ENCODE measurements at regions not wholly inside any gene's neighbourhood (a gene's known extent, or its start where the extent isn't known, plus 50 kb on each side); places are given as distances from the start of the nearest gene placed in this dataset.

DNA sequence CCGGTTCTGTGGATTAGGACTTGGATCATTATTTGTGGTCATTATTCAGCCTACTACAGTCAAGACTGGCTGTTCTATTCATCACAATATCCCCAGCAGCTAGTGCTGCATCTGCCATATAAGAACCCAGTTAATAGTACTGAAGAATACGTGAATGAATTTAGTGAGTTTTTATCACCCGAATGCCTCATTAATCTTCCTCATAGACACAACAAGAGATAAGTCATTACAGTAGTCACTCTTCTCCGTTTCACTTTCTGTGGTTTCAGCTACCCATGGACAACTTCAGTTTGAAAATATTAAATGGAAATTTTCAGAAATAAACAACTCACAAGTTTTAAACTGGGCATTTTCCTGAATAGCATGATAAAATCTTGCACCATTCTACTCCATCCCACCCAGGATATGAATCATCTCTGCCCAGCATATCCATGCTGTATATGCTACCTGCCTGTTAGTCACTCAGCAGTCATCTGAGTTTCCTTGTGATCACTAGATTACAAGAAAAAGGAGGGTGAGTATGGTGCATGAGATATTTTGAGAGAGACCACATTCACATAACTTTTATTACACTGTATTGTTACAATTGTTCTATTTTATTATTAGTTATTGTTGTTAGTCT is 363.7 kb upstream of the CHAC2 start:
- POLR2A ChIA-PET, result no interaction called here
- Histone ChIP-seq H3K9me3 (ENCODE audit: control insufficient read depth, insufficient read depth, low read depth, low read length) (no peaks in the 10 kb centered on the region), H3K4me3 (ENCODE audit: low read depth, low read length) (no peak overlapping the region), H3K4me1 (ENCODE audit: control insufficient read depth, insufficient read depth, low read length) (no peaks in the 10 kb centered on the region), H3K27ac (ENCODE audit: extremely low read depth, low read depth, low read length) (no peak overlapping the region), H3K36me3 (ENCODE audit: control insufficient read depth in 2 of 2, insufficient read depth in 1 of 2, low read length in 2 of 2) (no peaks in the 10 kb centered on the region)
- TF ChIP-seq, protein P1, sequence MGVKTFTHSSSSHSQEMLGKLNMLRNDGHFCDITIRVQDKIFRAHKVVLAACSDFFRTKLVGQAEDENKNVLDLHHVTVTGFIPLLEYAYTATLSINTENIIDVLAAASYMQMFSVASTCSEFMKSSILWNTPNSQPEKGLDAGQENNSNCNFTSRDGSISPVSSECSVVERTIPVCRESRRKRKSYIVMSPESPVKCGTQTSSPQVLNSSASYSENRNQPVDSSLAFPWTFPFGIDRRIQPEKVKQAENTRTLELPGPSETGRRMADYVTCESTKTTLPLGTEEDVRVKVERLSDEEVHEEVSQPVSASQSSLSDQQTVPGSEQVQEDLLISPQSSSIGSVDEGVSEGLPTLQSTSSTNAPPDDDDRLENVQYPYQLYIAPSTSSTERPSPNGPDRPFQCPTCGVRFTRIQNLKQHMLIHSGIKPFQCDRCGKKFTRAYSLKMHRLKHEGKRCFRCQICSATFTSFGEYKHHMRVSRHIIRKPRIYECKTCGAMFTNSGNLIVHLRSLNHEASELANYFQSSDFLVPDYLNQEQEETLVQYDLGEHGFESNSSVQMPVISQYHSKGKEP (tag by site-specific recombination; IDR thresholded peaks at IDR 0.05), result no peak
- TF ChIP-seq ZBTB1 (tag by site-specific recombination; IDR thresholded peaks at IDR 0.05), result no peak
- TF ChIP-seq ZNF837 (tag by site-specific recombination; IDR thresholded peaks at IDR 0.05), result no peak
- no peak for TF ChIP-seq ZNF37A (tag by site-specific recombination; IDR thresholded peaks at IDR 0.05)
- no peak for TF ChIP-seq KLF10 (tag by site-specific recombination; IDR thresholded peaks at IDR 0.05)
- no peak for TF ChIP-seq ZFHX2 (tag by site-specific recombination; conservative IDR thresholded peaks at IDR 0.05)
- TF ChIP-seq ZNF132 (tag by site-specific recombination; IDR thresholded peaks at IDR 0.05; ENCODE audit: borderline replicate concordance), result no peak
- no peak for TF ChIP-seq ZNF223 (tag by site-specific recombination; IDR thresholded peaks at IDR 0.05)
- TF ChIP-seq, protein P2, sequence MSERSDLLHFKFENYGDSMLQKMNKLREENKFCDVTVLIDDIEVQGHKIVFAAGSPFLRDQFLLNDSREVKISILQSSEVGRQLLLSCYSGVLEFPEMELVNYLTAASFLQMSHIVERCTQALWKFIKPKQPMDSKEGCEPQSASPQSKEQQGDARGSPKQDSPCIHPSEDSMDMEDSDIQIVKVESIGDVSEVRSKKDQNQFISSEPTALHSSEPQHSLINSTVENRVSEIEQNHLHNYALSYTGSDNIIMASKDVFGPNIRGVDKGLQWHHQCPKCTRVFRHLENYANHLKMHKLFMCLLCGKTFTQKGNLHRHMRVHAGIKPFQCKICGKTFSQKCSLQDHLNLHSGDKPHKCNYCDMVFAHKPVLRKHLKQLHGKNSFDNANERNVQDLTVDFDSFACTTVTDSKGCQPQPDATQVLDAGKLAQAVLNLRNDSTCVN (tag by site-specific recombination; optimal IDR thresholded peaks at IDR 0.05), result no peak
- no peak for TF ChIP-seq ZNF174 (tag by site-specific recombination; IDR thresholded peaks at IDR 0.05)
- TF ChIP-seq ZNF19 (tag by site-specific recombination; IDR thresholded peaks at IDR 0.05; ENCODE audit: low read depth), result no peak
- no peak for TF ChIP-seq ZIC2 (tag by site-specific recombination; IDR thresholded peaks at IDR 0.05)
- TF ChIP-seq ZNF677 (tag by site-specific recombination; IDR thresholded peaks at IDR 0.05), result no peak
- no peak for TF ChIP-seq ZNF585B (tag by site-specific recombination; IDR thresholded peaks at IDR 0.05)
- TF ChIP-seq, protein P3, sequence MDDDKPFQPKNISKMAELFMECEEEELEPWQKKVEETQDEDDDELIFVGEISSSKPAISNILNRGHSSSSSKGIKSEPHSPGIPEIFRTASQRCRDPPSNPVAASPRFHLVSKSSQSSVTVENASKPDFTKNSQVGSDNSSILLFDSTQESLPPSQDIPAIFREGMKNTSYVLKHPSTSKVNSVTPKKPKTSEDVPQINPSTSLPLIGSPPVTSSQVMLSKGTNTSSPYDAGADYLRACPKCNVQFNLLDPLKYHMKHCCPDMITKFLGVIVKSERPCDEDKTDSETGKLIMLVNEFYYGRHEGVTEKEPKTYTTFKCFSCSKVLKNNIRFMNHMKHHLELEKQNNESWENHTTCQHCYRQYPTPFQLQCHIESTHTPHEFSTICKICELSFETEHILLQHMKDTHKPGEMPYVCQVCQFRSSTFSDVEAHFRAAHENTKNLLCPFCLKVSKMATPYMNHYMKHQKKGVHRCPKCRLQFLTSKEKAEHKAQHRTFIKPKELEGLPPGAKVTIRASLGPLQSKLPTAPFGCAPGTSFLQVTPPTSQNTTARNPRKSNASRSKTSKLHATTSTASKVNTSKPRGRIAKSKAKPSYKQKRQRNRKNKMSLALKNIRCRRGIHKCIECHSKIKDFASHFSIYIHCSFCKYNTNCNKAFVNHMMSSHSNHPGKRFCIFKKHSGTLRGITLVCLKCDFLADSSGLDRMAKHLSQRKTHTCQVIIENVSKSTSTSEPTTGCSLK (tag by site-specific recombination; IDR thresholded peaks at IDR 0.05), result no peak
- CTCF ChIA-PET, result no interaction called here

DNA sequence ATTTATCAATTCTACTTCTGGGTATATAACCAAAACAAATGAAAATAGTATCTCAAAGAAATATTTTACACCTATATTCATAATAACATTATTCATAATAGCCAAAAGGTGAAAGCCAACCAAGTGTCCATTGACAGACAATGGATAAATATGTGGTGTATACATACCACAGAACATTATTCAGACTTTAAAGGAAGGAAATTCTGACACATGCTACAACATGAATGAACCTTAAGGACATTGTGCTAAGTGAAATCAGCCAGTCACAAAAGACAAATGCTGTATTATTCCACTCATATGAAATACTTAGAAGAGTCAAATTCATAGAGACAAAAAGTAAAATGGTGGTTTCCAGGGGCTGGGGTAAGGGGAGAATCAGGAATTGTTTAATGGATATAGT is 370.5 kb upstream of the CHAC2 start:
- no peak overlapping the region for H3K27ac ChIP-seq (ENCODE audit: extremely low read depth, low read depth, low read length)
- H3K4me3 ChIP-seq (ENCODE audit: low read depth, low read length), result no peak overlapping the region
- H3K4me1 ChIP-seq (ENCODE audit: control insufficient read depth, insufficient read depth, low read length), result no peaks in the 10 kb centered on the region
- ChIA-PET POLR2A (no interaction called here), CTCF (no interaction called here)
- no peaks in the 10 kb centered on the region for H3K9me3 ChIP-seq (ENCODE audit: control insufficient read depth, insufficient read depth, low read depth, low read length)
- no peak for TF ChIP-seq MYNN (tag by site-specific recombination; IDR thresholded peaks at IDR 0.05; ENCODE audit: borderline replicate concordance)
- no peak for TF ChIP-seq SP7 (tag by site-specific recombination; IDR thresholded peaks at IDR 0.05)
- TF ChIP-seq, protein P4, sequence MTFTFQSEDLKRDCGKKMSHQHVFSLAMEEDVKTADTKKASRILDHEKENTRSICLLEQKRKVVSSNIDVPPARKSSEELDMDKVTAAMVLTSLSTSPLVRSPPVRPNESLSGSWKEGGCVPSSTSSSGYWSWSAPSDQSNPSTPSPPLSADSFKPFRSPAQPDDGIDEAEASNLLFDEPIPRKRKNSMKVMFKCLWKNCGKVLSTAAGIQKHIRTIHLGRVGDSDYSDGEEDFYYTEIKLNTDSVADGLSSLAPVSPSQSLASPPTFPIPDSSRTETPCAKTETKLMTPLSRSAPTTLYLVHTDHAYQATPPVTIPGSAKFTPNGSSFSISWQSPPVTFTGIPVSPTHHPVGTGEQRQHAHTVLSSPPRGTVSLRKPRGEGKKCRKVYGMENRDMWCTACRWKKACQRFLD (tag by site-specific recombination; IDR thresholded peaks at IDR 0.05), result no peak
- TF ChIP-seq, protein P5, sequence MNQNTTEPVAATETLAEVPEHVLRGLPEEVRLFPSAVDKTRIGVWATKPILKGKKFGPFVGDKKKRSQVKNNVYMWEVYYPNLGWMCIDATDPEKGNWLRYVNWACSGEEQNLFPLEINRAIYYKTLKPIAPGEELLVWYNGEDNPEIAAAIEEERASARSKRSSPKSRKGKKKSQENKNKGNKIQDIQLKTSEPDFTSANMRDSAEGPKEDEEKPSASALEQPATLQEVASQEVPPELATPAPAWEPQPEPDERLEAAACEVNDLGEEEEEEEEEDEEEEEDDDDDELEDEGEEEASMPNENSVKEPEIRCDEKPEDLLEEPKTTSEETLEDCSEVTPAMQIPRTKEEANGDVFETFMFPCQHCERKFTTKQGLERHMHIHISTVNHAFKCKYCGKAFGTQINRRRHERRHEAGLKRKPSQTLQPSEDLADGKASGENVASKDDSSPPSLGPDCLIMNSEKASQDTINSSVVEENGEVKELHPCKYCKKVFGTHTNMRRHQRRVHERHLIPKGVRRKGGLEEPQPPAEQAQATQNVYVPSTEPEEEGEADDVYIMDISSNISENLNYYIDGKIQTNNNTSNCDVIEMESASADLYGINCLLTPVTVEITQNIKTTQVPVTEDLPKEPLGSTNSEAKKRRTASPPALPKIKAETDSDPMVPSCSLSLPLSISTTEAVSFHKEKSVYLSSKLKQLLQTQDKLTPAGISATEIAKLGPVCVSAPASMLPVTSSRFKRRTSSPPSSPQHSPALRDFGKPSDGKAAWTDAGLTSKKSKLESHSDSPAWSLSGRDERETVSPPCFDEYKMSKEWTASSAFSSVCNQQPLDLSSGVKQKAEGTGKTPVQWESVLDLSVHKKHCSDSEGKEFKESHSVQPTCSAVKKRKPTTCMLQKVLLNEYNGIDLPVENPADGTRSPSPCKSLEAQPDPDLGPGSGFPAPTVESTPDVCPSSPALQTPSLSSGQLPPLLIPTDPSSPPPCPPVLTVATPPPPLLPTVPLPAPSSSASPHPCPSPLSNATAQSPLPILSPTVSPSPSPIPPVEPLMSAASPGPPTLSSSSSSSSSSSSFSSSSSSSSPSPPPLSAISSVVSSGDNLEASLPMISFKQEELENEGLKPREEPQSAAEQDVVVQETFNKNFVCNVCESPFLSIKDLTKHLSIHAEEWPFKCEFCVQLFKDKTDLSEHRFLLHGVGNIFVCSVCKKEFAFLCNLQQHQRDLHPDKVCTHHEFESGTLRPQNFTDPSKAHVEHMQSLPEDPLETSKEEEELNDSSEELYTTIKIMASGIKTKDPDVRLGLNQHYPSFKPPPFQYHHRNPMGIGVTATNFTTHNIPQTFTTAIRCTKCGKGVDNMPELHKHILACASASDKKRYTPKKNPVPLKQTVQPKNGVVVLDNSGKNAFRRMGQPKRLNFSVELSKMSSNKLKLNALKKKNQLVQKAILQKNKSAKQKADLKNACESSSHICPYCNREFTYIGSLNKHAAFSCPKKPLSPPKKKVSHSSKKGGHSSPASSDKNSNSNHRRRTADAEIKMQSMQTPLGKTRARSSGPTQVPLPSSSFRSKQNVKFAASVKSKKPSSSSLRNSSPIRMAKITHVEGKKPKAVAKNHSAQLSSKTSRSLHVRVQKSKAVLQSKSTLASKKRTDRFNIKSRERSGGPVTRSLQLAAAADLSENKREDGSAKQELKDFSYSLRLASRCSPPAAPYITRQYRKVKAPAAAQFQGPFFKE (tag by site-specific recombination; IDR thresholded peaks at IDR 0.05; ENCODE audit: borderline replicate concordance), result no peak
- TF ChIP-seq ZNF140 (tag by site-specific recombination; IDR thresholded peaks at IDR 0.05), result no peak
- no peaks in the 10 kb centered on the region for H3K36me3 ChIP-seq (ENCODE audit: control insufficient read depth in 2 of 2, insufficient read depth in 1 of 2, low read length in 2 of 2)
